ELF-1 (cell line): ENCODE measurements at regions not wholly inside any gene's neighbourhood (a gene's known extent, or its start where the extent isn't known, plus 50 kb on each side); places are given as distances from the start of the nearest gene placed in this dataset.

ENCODE experiments used
- DNase-seq: peaks from one replicate; pipeline ENCODE4 v3.0.0-alpha.2; 2016; ENCODE audit warnings: low read depth, low spot score

DNA sequence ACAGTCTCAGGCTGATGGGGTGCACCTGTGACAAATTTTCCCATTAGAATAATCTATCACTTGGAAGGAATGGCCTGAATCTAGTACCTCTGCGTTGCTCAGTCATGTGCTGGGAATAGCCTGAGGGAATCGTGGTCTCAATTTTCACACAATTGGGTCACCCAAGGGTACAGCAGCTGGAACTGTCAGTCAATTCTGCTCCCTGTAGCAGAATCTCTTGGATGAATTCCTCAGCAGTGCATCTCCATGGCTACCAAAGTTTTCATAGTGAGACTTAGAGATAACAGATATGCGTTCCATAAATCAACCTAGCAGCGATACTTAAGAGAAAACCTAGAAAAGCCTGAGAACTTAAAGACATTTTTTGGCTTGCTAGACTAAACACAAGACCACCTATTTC lies 288.7 kb upstream of the CTSO start:
- DNase-seq, result no peak

DNA sequence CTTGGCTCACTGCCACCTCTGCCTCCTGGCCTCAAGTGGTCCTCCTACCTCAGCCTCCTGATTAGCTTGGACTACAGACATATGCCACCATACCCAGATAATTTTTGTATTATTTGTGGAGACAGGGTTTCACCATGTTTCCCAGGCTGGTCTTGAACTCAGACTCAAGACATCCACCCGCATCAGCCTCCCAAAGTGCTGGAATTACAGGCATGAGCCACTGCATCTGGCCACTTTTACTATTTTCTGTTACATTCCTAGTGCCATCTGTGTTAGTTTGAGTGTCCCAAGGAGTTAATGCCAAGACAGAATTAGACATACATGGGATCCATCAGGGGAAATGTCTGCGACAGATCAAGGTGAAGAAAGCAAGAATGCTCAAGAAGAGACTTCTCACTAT lies 288.2 kb upstream of the CTSO start:
- no peak for DNase-seq

DNA sequence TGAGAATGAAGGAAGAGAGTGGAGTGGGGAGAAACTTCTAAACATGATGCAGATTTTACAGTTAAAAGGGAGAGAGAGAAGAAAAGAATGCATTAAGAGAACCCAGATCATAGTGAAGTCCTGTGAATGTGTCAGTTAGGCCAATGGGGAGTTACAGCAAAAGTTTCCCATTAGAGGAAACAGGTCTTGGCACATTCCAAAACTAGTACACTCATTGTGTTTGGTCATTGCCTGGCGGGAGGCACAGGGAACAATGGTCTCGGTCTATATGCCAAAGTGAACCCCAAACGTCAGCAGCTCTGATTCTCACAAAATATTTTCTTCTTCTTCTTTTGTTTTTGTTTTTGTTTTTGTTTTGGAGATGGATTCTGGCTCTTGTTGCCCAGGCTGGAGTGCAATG lies 284.5 kb upstream of the CTSO start:
- peak; percentile 12 for DNase-seq

DNA sequence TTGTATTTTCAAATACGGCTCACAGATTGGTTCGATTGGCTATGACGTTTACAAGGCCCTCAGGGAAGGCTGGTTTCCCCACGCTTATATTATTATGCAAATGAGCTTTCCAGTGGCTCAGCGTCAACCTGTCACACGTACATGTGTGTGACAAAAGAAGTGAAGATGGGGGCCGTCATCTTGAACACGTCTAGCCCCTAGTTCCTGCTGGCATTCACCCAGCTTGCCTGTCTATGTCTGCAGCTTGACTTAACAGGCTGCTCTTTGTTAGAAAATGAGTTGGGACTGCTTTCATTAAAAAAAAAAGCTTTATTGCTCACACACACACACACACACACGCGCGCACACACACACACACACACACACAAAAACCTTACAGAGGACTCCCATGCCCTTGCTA lies 283.6 kb upstream of the CTSO start:
- DNase-seq, result peak; percentile 16

DNA sequence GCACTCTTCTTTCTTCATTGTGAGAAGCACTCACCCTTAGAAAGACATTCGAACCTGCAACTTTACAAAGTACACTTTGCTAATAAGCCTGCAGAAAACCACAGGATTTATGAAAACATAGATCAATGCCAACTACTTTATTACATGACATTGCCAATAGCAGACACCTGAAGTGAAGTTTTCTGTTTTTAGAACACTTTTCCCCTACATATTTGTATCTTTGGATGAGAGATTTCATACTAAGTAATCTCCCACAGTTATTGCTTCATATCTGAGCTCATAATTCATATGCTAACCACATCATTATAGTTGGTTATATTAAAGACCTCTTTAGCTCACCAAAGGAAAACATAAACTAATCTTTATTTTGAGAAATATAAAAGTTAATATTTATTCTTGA lies 276.5 kb upstream of the CTSO start:
- DNase-seq, result no peak

DNA sequence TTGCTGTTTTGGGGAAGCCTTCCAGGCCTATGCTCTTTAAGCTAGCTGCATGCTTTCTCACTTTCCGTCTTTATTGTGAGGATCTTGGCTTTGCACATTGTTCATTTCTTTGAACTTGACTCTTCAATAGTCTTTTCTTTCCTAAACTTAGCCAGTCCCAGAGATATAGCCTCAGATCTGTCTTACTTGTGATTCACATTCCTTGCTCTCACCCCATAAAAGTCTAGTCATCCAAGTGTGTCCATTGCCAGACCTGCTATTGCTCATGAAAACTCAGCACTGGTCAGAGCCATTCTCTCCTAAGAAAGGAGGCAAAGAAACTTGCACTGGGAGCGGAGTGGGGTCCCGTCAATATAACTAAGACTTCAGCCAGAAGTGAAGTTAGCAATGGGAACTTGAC lies 275.0 kb upstream of the CTSO start:
- no peak for DNase-seq

DNA sequence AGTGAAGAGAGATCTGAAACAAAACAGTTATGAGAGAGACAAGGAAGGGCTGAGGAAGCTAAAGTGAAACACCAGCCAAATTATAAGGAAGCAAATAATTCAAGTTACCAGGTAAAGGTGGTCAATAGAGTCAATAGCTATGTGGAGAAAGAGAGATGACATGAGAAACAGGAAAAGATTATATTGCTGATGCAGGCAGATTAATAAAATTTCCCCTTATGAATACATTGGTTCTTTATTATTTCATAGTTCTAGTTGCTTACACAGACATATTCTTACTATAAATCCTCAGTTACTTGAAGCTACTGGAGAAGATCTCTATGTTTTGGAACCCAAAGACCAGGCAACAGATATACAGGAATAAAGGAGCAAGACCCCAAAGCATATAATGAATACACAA lies 273.7 kb upstream of the CTSO start:
- no peak for DNase-seq

DNA sequence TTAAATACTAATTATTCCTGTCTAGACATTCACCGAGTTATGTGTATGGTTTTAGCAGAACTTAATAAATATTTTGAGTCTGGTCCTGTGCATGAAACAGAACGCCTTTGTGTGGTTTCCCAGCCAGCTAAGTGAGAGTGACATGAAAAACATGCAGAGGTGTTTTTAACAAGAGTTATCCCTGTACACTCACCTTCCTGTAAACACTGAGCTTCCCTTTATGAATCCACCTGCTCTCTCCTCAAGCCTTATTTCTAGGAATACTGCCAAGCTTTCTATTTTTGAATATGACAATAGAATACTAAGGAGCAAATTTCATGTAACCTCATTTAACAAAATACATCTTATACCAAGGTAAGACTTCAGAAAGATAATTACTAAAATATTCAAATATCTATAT lies 270.3 kb upstream of the CTSO start:
- no peak for DNase-seq

DNA sequence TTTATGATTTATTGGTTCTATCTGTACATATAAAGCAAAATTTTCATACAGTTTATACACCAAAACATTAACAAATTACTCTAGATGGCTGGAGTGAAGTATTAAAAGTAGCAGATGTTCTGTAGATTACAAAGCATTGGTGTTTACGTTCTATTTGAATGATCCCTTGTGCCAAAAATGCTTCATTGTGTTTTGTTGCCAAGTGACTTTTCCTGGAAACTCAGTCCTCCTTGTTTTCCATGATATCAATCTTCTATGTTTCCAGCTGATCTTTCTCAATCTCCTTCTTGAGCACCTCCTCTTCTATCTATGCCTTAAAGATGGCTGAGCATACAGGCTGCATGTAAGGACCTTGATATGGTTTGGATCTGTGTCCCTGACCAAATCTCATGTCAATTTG lies 263.6 kb upstream of the CTSO start:
- DNase-seq, result no peak

DNA sequence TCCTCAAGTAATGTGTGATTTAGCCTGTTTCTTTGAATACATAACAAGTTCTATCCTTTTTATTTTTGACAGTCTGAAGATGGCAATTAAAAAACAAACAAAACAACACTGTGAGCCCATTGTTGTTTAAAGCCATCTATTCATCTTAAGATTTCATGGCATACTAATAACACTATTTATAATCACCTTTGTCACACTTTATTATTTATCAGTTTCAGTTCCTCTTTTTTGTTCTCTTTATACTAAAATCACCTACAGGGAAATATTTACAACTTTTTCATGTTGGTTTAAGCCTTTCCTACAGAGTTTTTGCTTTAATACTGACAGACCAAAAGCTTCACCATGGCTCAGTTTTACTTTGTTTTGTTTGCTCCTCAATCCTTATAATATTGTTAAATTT lies 247.4 kb upstream of the CTSO start:
- no peak for DNase-seq

DNA sequence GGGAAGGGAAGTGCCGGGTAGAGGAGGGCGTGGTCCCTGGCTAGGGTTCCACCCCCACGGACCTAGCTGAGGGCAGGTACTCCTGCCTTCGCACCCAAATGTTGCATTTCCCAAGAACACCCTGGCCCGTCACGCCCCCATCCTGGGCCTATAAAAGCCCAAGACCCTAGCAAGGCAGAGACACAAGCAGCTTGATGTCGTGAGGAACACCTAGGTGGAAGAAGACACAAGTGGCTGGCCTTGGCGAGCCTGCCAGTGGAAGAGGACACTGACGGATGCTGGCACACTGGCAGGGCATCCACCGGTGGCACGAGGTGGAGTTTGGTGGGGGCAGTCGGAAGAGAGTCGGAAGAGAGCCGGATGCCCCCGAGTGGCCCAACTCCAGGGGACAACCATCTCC lies 244.8 kb upstream of the CTSO start:
- no peak for DNase-seq

DNA sequence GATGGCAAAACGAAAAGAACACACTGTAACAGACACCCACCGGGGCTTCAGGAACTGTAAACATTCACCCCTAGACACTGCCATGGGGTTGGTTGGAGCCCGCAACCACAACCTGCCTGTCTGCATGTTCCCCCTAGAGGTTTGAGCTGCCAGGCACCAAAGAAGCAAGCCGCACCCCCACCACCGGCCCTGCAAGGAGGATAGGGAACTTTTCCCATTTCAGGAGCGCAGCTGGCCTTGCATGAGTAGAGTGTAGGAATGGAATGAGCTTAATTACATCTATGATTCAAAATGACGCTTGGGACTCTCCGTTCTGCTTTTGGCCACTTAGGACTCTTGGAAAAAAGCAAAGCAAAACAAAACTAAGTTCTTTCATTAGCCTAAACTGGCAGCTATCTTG lies 243.6 kb upstream of the CTSO start:
- DNase-seq, result no peak

DNA sequence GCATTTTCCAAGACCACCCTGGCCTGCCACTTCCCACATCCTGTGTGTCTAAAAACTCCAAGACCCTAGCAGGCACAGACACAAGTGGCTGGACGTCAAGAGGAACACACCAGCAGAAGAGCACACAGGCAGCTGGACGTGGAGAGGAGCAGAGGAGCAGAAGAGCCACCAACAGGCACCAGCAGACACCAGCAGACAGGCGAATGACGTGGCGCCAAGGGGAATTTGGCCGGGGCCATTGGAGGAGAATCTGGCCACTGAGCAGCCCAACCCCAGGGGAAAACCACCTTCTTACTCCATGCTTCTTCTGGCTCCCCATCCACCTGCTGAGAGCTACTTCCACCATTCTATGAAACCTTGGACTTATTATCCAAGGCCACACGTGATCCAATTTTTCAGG lies 243.1 kb upstream of the CTSO start:
- DNase-seq, result no peak

DNA sequence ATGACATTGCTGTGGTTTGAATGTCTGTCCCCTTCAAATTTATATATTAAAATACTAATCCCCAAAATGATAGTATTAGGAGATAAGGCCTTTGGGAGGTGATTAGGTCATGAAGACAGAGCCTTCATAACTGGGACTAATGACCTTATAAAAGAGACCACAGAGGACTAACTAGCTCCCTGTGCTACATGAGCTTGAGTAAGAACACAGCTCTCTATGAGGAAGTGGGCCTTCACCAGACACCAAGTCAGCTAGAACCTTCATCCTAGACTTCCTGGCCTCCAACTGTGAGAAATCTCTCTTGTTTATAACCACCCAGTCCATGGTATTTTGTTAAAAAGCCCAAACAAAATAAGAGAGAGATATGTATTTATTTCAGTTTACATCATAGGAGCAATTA lies 242.2 kb upstream of the CTSO start:
- no peak for DNase-seq

DNA sequence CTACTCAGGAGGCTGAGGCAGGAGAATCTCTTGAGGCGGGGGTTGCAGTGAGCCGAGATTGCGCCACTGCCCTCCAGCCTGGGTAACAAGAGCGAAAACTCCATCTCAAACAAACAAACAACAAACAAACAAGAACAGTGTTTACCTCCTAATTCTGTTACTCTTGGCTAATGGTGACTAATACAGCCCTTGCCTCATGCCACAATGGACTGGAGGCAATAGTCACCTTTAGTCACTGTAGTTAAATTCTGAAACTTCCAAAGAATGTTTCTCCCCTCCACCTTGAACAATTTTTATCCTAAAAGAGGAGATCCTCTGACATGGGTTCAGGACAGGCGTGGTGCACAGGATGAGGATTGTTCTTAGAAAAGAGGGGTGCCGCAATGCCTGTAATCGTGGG lies 241.2 kb upstream of the CTSO start:
- DNase-seq, result no peak

DNA sequence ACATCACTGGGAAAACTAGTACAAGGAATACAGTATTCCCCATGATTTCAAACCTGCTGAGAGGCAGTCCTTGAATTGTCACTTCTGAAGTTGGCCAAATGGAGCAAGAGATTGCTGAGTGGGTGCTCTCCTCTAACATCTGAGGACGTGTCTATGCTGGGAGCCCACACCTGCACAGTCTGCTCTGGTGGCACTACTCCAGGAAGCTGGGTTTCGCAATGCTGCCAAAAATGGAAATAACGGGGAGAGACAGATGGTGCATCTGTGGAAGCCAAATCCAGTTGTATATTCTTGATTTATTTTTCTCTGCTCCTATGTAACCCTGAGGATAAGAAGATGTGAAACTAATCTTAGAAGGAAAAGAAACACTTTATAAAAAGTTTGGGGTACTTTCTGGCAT lies 240.1 kb upstream of the CTSO start:
- no peak for DNase-seq

DNA sequence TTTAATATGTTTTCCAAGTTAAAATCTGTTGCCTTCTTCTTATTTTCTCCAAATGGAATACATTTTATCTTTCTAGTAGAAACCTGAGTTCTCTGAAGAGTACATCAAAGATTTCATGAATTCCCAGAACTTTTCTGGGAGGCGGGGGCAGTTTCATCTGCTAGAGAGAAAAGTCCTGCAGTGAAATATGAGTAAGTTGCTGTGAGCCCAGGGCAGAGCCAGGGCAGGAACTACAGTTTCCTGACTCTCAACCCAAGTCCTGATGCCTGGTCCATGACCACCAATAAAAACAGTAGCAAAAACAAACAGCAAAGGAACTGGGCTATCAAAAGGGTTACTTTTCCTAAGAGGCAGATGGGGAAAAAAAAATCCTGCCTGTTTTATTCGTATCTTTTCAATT lies 239.4 kb upstream of the CTSO start:
- no peak for DNase-seq

DNA sequence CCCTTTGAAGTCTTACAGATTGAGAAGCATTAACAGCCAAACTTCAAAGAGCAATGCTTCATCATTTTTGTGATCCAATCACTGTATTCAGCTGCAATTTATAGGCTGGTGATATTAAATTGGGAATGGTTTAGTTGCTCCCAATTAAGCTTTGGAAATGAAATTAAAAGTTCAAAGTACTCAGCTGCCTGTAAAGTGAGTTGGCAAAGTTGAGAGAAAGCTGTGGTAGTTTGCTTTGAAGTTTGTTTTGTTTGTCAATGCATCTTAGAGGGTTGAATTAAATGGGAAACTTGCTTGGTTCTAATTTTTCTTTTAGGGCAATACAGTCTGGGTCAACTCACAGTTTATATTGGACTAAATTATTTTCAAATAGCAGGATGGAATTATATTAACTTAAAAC lies 238.4 kb upstream of the CTSO start:
- no peak for DNase-seq

DNA sequence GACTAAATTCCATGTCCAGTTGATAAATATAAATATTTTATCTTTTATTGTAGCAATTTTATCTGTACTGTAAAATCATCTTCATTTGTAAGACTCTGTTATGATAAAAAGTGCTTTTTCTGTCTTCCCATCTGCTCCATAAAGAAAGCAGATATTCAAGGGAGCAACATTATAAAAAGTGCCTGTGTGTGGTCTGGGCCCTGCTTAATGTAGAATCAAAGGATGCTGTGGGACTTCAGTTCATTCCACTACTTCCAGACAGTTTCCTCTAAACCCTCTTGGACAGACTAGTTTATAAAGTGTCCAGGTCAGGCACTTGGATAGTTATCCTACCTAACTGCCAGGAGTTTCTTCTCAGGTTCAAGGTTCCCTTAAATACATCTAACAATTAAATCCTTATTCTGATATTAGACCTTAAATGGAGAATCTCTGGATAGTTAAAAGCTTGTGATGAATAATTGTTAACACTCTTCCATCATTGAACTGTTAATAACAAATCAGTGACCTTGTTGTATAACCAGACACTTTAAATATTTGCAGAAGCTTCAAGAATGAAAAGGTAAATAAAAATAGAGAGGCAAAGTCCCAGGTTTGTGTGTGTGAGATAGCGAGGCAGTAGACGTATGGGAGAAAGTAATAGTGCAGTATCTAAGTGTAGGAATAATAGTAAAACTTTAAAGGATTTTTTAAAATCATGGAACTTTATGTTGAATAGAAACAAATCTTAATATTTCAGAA lies 237.5 kb upstream of the CTSO start:
- DNase-seq, result no peak

DNA sequence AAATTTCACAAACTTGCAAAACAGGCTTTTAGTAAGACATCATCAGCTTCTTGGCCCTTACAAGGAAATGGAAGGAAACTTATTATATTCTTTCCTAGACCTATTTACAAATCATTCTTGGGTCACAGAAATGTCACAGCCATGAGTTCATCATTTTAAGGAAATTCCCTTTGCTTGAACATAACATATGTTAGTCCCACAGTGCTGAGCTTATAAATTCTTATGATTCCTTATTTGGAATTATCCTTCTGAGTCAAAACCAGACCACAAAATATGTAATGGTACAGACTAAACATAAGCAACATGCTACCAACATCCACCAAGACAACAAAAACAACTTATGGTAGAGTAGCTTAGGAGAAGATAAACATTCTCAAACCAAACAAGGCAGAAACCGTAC lies 236.9 kb upstream of the CTSO start:
- no peak for DNase-seq

DNA sequence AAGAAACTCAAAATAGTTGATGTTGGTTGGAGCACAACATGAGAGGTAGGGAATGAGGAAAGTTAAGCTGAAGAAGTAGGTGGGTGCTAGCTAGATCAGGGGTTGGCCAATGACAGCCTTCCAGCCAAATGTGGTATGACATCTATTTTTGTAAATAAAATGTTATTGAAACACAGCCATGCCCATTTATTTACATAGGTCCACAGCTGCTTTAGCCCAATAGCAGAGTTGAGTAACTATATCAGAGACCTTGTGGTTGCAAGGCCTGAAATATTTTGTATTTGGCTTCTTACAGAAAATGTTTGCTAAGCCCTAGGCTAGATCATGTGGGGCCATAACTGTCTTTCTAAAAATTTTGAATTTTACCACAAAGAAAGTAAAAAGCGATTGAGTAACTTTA lies 234.9 kb upstream of the CTSO start:
- DNase-seq, result no peak

DNA sequence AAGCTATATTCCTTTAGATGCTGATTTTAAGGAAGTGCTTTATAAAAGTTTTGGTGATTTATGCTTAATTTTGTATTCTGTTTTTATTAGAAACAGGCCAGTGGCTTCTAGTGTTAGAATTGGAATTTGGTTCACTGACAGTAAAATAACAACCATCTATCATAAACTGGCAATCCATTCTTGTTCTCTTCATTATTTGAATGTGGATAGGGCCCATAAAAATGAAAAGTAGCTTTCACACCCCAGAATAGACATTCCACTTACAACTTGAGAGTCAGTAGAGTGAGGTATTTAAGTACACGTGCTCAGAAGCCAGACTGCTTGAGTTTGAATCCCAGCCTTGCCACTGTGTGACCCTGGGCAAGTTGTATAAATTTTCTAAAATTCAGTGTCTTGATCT lies 232.4 kb upstream of the CTSO start:
- no peak for DNase-seq

DNA sequence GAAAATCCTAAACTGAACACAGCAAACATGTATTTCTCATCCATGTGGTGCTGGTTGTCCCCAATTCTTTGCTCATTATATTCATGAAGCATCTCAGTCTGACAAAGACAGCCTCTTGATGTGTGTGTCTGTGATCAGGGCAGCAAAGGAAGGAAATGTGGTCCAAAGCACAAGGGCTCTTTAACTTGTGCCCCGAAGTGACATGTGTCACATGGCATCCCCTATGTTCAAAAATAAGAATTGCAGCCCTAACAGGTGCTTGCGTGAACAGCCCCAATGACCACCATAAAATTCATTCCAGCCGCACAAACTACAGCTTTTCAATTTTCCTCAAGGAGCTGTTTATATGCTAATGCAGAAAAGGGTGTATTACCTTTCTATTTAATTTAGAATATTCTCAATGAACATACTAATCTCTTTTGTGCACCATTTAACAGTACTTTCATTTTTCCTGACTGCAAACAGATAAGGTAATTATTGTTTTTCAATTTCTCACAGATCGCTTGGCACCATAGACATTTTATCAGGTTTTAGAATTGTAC lies 231.9 kb upstream of the CTSO start:
- DNase-seq, result no peak

DNA sequence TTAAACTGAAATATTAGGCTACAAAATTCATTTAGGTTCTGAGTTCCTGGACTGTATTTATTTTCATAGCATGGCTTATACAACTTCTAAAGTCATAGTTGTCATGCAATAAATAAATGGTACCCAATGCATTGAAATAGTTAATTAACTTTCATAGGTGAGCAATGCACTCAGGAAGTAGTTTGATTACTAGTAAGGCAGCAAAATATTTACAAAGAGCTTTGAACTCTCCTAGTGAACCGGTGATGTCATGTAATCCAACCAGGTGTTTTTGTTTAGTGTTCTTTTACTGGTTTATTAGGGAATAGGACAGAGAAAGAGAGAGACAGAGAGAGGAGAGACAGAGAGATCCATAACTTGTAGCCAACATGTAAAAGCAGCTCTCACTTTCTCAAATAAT lies 228.6 kb upstream of the CTSO start:
- no peak for DNase-seq
